Heart right ventricle (tissue), 16 donors: ENCODE measurements at regions not wholly inside any gene's neighbourhood (a gene's known extent, or its start where the extent isn't known, plus 50 kb on each side); places are given as distances from the start of the nearest gene placed in this dataset.

Source experiments
- ATAC-seq, 8 donors: fragments of 200-7000 bp; cut with Tn5 transposase; one replicate each; pipeline ENCODE4 v1.9.1; 2020; ENCODE audit warnings: mild to moderate bottlenecking in 8 of 8, moderate library complexity in 8 of 8, moderate number of reproducible peaks in 1 of 8
- DNase-seq, 2 donors: peaks; one replicate each; pipeline ENCODE4 v3.0.0-alpha.2; 2020
- H3K27ac ChIP-seq, 10 donors: fragments of 200-600 bp; sonication (generic) in 2 of 10; one replicate each; pipeline versions ENCODE4 v1.5.0 to v1.8.0; 2020 to 2022; ENCODE audit warnings: mild to moderate bottlenecking in 3 of 10
- H3K27me3 ChIP-seq, 7 donors: fragments of 200-600 bp; one replicate each; pipeline ENCODE4 v1.8.0; 2021 to 2022; ENCODE audit warnings: mild to moderate bottlenecking in 2 of 7
- H3K36me3 ChIP-seq, 9 donors: fragments of 200-600 bp; sonication (generic) in 1 of 9; one replicate each; pipeline versions ENCODE4 v1.5.0 to v1.8.0; 2020 to 2022; ENCODE audit warnings: mild to moderate bottlenecking in 2 of 9
- H3K4me1 ChIP-seq, 9 donors: fragments of 200-600 bp; sonication (generic) in 1 of 9; one replicate each; pipeline versions ENCODE4 v1.5.0 to v1.8.0; 2020 to 2022; ENCODE audit warnings: mild to moderate bottlenecking in 4 of 9
- H3K4me3 ChIP-seq, 10 donors: fragments of 200-600 bp; sonication (generic) in 2 of 10; one replicate each; pipeline versions ENCODE4 v1.5.0 to v1.8.0; 2020 to 2022; ENCODE audit warnings: mild to moderate bottlenecking in 7 of 10, moderate library complexity in 2 of 10
- H3K9me3 ChIP-seq, 11 donors: fragments of 200-600 bp in 10 of 11; sonication (generic) in 2 of 11; one replicate each; pipeline versions ENCODE4 v1.5.0 to v1.8.0; 2013 to 2022; ENCODE audit warnings: mild to moderate bottlenecking in 2 of 11, control low read depth in 1 of 11, moderate library complexity in 1 of 11
- CTCF ChIP-seq, 9 donors: fragments of 200-600 bp; sonication (generic) in 2 of 9; IDR thresholded peaks; one replicate each; pipeline versions ENCODE4 v1.5.0 to v1.8.0; 2021 to 2022; ENCODE audit warnings: antibody characterized with exemption in 9 of 9, mild to moderate bottlenecking in 5 of 9, moderate library complexity in 1 of 9
- WGBS, 2 donors: extraction: QIAGEN DNeasy Blood & Tissue Kit; methylation state at CpG; one replicate each; pipeline ENCODE4 v1.1.7; 2013; ENCODE audit warnings: inconsistent platforms in 1 of 2; 5-methylcytosine and 5-hydroxymethylcytosine counted together
- intact Hi-C, 10 donors: fragments of 100-400 bp; cut with DNase I; formaldehyde crosslinking; loops; one replicate each; pipeline versions ENCODE4 v1.11.1 to v1.14.2; 2022
- donor health status: Arrhythmogenic right ventricular cardiomyopathy.
- donor health status: ischemic (EF 13 %, LVEDD 7.1; RV severe dilation, severe dysfunction).
- donor health status: healthy with polysubstance abuse.
- donor health status: DM: no; HTN: yes; CAD: no.
- donor health status: DM: no; HTN: no; CAD: no.
- donor health status: ischemic (EF 25% LVEDD 6.9; RV normal size, moderate dysfunction).
- donor health status: ischemic (EF 25% LVEDD 5.7; RV mildly dilated, moderate dysfunction).
- donor health status: healthy.
- donor health status: DM: yes; HTN: yes; CAD: no.
- donor health status: Ischemic cardiomyopathy.
- donor health status: ischemic (EF 35%, LVEDD 5.7; RV mildly dilated, moderate dysfunction).
- donor health status: nonischemic (EF 11% LVEDD 7.7; RV severe dilation, severe dysfunction).
- donor health status: DM: yes; HTN: yes; CAD: no.
- donor health status: PGD.
- donor health status: ischemic (EF 29% LVEDD 5.4; RV normal size, mild dysfunction).
- donor health status: nonischemic (EF 23%, LVEDD 6.1; RV moderate dilation, normal function).

- ATAC-seq (peak; percentile 92 to 97 (median 96)), DNase-seq (peak; percentile 86 to 92)
- Histone ChIP-seq H3K4me3 (peak overlapping the region in 1 of 10 donors; percentile 9), H3K4me1 (peaks cover 11 to 62% (median 40%) of the 10 kb centered on the region in 9 donors), H3K27ac (peak overlapping the region; percentile 75 to 97 (median 92)), H3K9me3 (peaks cover 0 to 7% (median 0%) of the 10 kb centered on the region in 11 donors), H3K36me3 (no peaks in the 10 kb centered on the region), H3K27me3 (no peaks in the 10 kb centered on the region)
- intact Hi-C loops: loop anchor here in 2 of 10 donors (2.0 to 10.0 kb wide), 3 partner anchors 64 to 631 kb away; partner anchors contain the start of genes IER5 (in 1 of the 2) and XPR1 (in 1 of the 2)
- peak in 8 of 9 donors; percentile 36 to 65 (median 48) for TF ChIP-seq CTCF (IDR thresholded peaks at IDR 0.05)
- 3 to 4% methylated on average over 16 of the region's 16 CpGs for WGBS, 2 donors
Measured at GRCh38 chr1:181152892-181153633, 64.6 kb downstream of the IER5 start.

- intact Hi-C loops: loop anchor here in 2 of 10 donors (2.0 to 10.0 kb wide), 3 partner anchors 65 to 631 kb away; partner anchors contain the start of genes IER5 (in 1 of the 2) and XPR1 (in 1 of the 2)
- H3K4me1 ChIP-seq: peaks cover 11 to 57% (median 37%) of the 10 kb centered on the region in 9 donors
Measured at GRCh38 chr1:181153634-181153961, 65.1 kb downstream of the IER5 start.

GRCh38 chr1:181155339-181155738 is 66.8 kb downstream of the IER5 start:
- TF ChIP-seq CTCF (IDR thresholded peaks at IDR 0.05): no peak
- Histone ChIP-seq H3K9me3 (peaks cover 0 to 7% (median 0%) of the 10 kb centered on the region in 11 donors), H3K27ac (no peak overlapping the region), H3K4me1 (peaks cover 11 to 56% (median 48%) of the 10 kb centered on the region in 9 donors), H3K36me3 (no peaks in the 10 kb centered on the region), H3K4me3 (no peak overlapping the region), H3K27me3 (no peaks in the 10 kb centered on the region)
- no peak for ATAC-seq
- 77% methylated on average over 2 of the region's 2 CpGs for WGBS, 2 donors
- intact Hi-C loops: loop anchor here in 2 of 10 donors (5.0 to 10.0 kb wide), 2 partner anchors 118 to 521 kb away; partner anchors contain the start of gene XPR1 (in 1 of the 2)
- DNase-seq: no peak

More at GRCh38 chr1:181153634-181153961, 65.1 kb downstream of the IER5 start:
- ATAC-seq: no peak
- no peak for DNase-seq
- 57 to 60% methylated on average over 2 of the region's 2 CpGs for WGBS, 2 donors
- no peak for TF ChIP-seq CTCF (IDR thresholded peaks at IDR 0.05)
- Histone ChIP-seq H3K27me3 (no peaks in the 10 kb centered on the region), H3K4me3 (no peak overlapping the region), H3K9me3 (peaks cover 0 to 7% (median 0%) of the 10 kb centered on the region in 11 donors), H3K36me3 (no peaks in the 10 kb centered on the region), H3K27ac (peak overlapping the region; percentile 69 to 97 (median 92))

GRCh38 chr1:181159451-181160140 is 71.1 kb downstream of the IER5 start:
- Histone ChIP-seq H3K36me3 (no peaks in the 10 kb centered on the region), H3K4me1 (peaks cover 0 to 30% (median 21%) of the 10 kb centered on the region in 9 donors), H3K4me3 (no peak overlapping the region), H3K9me3 (peaks cover 0 to 24% (median 3%) of the 10 kb centered on the region in 11 donors), H3K27ac (no peak overlapping the region), H3K27me3 (no peaks in the 10 kb centered on the region)
- intact Hi-C loops: loop anchor here in 8 of 10 donors (5.0 to 10.0 kb wide), 8 partner anchors 72 to 645 kb away; partner anchors contain the start of genes IER5 (in 1 of the 8) and XPR1 (in 1 of the 8)
- DNase-seq (peak in 1 of 2 donors; percentile 41), ATAC-seq (peak in 7 of 8 donors; percentile 50 to 79 (median 71))
- 64 to 81% methylated on average over 10 of the region's 10 CpGs for WGBS, 2 donors
- TF ChIP-seq CTCF (IDR thresholded peaks at IDR 0.05): no peak
